ENCODE measurements at regions not wholly inside any gene's neighbourhood (a gene's known extent, or its start where the extent isn't known, plus 50 kb on each side); places are given as distances from the start of the nearest gene placed in this dataset.
"Not testable (repeated sequence)": the region's sequence is repeated elsewhere in the genome, so short reads cannot be mapped to it uniquely, and the experiment has no call there.

DNA sequence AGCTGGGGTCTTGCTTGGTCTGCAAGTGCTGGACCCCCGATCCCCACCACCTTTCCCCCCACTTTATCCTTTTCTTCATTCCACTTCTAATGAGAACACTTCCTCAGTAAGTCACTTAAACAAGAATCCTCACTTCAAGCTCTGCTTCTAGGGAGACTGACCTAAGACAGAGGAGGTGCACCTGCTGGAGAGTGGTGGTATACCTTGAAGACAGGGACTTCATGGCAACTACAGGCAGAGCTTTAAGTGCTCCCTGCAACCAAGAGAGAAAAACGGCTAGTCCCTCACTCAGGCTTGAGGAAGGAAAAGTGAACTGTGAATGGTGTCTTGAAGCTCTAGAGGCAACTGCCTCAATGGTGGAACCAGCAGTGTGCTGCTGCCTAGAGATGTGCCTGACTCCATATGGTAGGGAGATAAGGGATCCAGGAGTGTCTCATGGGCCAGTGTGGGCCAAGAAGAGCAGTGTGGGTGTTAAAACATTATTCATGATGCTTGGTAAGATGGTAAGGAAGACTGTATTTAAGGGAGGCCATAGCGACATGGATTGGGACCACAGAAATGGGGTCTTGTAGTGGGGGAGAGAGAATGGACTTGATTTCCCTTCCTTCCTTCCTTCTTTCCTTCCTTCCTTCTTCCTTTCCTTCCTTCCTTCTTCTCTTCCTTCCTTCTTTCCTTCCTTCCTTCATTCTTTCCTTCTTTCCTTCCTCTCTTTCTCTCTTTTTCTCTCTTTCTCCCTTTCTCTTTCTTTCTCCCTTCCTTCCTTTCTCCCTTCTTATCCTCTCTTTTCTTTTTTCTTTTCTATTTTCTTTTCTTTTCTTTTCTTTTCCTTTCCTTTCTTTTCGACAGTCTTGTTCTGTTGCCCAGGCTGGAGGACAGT, 96.2 kb upstream of the NAP1L1 start:
- H3K4me3 ChIP-seq (ENCODE audit: extremely low read depth, insufficient read depth, low read length, poor library complexity, severe bottlenecking) = no peak overlapping the region
- H3K27ac ChIP-seq (ENCODE audit: low read depth, low read length, severe bottlenecking) = no peak overlapping the region
- H3K9me3 ChIP-seq (ENCODE audit: control insufficient read depth, low read length) = no peaks in the 10 kb centered on the region
- H3K36me3 ChIP-seq (ENCODE audit: control insufficient read depth, insufficient read depth, low read length) = no peaks in the 10 kb centered on the region
- peaks cover 11% of the 10 kb centered on the region for H3K4me1 ChIP-seq (ENCODE audit: control insufficient read depth, insufficient read depth, low read length, poor library complexity, severe bottlenecking)
- WGBS, 2 experiments (ENCODE audit: insufficient coverage in 2 of 2) = 90 to 92% methylated on average over 2 to 3 of the region's 4 CpGs

DNA sequence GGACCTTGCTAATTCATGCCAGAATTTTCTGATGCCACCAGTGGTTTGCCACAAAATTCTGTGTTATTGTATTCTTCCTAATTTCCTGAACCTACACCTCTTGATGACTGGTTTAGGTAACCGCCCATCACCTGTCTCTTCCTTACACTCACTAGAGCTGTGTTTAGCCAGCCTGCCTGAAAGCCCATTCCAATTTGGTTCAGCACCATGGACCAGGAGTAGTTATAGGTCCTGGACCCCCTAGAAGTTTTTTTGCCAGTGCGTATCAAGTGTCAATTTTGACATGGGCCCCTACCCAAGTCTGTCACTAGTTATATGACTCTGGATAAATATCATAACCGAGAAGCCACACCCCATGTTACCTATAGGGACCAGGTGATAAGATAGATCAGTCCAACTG, 94.0 kb upstream of the NAP1L1 start:
- WGBS, 2 experiments (ENCODE audit: insufficient coverage in 2 of 2) = 100% methylated on average over 3 of the region's 3 CpGs; no CpG with 5 or more reads in 1 of the 2 experiments
- no peak overlapping the region for H3K27ac ChIP-seq (ENCODE audit: low read depth, low read length, severe bottlenecking)
- H3K4me1 ChIP-seq (ENCODE audit: control insufficient read depth, insufficient read depth, low read length, poor library complexity, severe bottlenecking) = peaks cover 6% of the 10 kb centered on the region
- H3K9me3 ChIP-seq (ENCODE audit: control insufficient read depth, low read length) = no peaks in the 10 kb centered on the region
- no peak overlapping the region for H3K4me3 ChIP-seq (ENCODE audit: extremely low read depth, insufficient read depth, low read length, poor library complexity, severe bottlenecking)
- no peaks in the 10 kb centered on the region for H3K36me3 ChIP-seq (ENCODE audit: control insufficient read depth, insufficient read depth, low read length)

DNA sequence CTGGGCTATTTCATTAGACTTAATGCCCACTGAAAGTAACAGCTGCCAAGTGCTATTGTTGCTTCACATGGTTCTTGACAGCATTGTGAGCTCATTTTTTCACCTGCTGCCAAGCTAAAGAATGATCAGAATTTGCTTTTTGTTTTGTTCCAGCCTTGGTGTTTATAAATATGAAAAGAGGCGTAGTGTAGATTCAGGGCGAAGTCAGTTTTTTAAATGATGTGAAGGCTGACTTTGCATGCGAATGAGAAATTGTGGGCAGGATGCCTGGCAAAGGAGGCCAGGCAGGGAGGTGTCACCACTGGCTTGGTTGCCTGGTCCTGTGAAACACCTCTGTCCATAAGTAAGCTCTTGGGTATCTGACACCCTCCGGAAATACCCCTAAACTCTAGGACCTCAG, 93.3 kb upstream of the NAP1L1 start:
- H3K9me3 ChIP-seq (ENCODE audit: control insufficient read depth, low read length) = no peaks in the 10 kb centered on the region
- WGBS, 2 experiments (ENCODE audit: insufficient coverage in 2 of 2) = 85 to 100% methylated on average over 3 to 4 of the region's 4 CpGs

DNA sequence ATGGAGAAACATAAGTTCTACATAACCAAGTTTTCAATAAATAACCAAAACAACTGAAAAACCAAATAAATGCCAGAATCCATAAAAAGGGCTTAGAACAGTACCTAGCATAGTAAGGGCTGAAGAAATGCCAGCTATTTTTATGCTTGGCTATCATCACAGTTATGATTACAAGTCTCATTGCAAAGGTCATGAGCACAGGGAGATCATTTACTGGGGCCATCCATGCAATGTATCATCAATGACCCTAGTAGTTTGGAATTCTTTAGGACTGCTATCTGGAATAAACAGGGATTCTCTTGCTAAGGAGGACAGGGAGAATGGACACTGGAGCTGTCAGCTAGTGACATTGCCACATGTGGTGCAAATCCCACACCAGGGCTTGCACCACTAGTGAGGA, 92.5 kb upstream of the NAP1L1 start:
- H3K4me3 ChIP-seq (ENCODE audit: extremely low read depth, insufficient read depth, low read length, poor library complexity, severe bottlenecking) = no peak overlapping the region
- no peaks in the 10 kb centered on the region for H3K36me3 ChIP-seq (ENCODE audit: control insufficient read depth, insufficient read depth, low read length)
- H3K27ac ChIP-seq (ENCODE audit: low read depth, low read length, severe bottlenecking) = no peak overlapping the region
- no peaks in the 10 kb centered on the region for H3K4me1 ChIP-seq (ENCODE audit: control insufficient read depth, insufficient read depth, low read length, poor library complexity, severe bottlenecking)
- H3K9me3 ChIP-seq (ENCODE audit: control insufficient read depth, low read length) = no peaks in the 10 kb centered on the region

More for the DNA sequence above, 93.3 kb upstream of the NAP1L1 start:
- no peaks in the 10 kb centered on the region for H3K36me3 ChIP-seq (ENCODE audit: control insufficient read depth, insufficient read depth, low read length)
- no peak overlapping the region for H3K4me3 ChIP-seq (ENCODE audit: extremely low read depth, insufficient read depth, low read length, poor library complexity, severe bottlenecking)
- H3K4me1 ChIP-seq (ENCODE audit: control insufficient read depth, insufficient read depth, low read length, poor library complexity, severe bottlenecking) = no peaks in the 10 kb centered on the region
- no peak overlapping the region for H3K27ac ChIP-seq (ENCODE audit: low read depth, low read length, severe bottlenecking)

DNA sequence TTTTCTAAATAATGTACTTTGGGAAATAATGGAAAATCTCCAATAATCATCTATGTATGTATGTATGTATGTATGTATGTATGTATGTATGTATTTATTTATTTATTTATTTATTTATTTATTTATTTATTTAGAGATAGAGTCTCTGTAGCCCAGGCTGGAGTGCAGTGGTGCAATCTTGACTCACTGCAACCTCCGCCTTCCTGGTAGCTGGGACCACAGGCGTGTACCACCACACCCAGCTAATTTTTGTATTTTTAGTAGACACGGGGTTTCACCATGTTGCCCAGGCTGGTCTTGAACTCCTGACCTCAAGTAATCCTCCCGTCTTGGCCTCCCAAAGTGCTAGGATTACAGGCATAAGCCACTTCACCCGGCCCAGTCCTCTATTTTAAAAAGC, 91.5 kb upstream of the NAP1L1 start:
- H3K4me3 ChIP-seq (ENCODE audit: extremely low read depth, insufficient read depth, low read length, poor library complexity, severe bottlenecking); H3K4me1 ChIP-seq (ENCODE audit: control insufficient read depth, insufficient read depth, low read length, poor library complexity, severe bottlenecking); H3K36me3 ChIP-seq (ENCODE audit: control insufficient read depth, insufficient read depth, low read length); H3K9me3 ChIP-seq (ENCODE audit: control insufficient read depth, low read length); H3K27ac ChIP-seq (ENCODE audit: low read depth, low read length, severe bottlenecking): not testable (repeated sequence)
- 92% methylated on average over 3 to 4 of the region's 5 CpGs for WGBS, 2 experiments (ENCODE audit: insufficient coverage in 2 of 2)

DNA sequence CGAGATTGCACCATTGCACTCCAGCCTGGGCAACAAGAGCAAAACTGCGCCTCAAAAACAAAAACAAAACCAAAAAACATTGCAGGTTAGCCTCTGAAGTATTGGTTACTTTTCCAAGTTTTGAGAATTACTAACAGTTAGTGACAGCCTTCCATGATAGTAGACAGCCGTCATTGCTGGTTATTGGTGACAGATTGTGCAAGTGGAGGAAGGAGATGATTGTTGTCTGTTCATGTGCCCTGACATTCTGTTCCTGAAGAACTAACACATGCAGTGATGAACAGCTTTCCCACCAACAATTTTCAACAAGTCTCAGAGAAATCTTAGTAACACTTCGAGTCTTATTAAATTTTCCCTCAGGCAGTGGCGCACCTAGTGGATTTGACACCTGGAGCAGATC, 89.3 kb upstream of the NAP1L1 start:
- Histone ChIP-seq H3K4me1 (ENCODE audit: control insufficient read depth, insufficient read depth, low read length, poor library complexity, severe bottlenecking) (no peaks in the 10 kb centered on the region), H3K27ac (ENCODE audit: low read depth, low read length, severe bottlenecking) (no peak overlapping the region), H3K36me3 (ENCODE audit: control insufficient read depth, insufficient read depth, low read length) (no peaks in the 10 kb centered on the region), H3K9me3 (ENCODE audit: control insufficient read depth, low read length) (no peaks in the 10 kb centered on the region), H3K4me3 (ENCODE audit: extremely low read depth, insufficient read depth, low read length, poor library complexity, severe bottlenecking) (no peak overlapping the region)
- 100% methylated on average over 2 to 3 of the region's 5 CpGs for WGBS, 2 experiments (ENCODE audit: insufficient coverage in 2 of 2)

DNA sequence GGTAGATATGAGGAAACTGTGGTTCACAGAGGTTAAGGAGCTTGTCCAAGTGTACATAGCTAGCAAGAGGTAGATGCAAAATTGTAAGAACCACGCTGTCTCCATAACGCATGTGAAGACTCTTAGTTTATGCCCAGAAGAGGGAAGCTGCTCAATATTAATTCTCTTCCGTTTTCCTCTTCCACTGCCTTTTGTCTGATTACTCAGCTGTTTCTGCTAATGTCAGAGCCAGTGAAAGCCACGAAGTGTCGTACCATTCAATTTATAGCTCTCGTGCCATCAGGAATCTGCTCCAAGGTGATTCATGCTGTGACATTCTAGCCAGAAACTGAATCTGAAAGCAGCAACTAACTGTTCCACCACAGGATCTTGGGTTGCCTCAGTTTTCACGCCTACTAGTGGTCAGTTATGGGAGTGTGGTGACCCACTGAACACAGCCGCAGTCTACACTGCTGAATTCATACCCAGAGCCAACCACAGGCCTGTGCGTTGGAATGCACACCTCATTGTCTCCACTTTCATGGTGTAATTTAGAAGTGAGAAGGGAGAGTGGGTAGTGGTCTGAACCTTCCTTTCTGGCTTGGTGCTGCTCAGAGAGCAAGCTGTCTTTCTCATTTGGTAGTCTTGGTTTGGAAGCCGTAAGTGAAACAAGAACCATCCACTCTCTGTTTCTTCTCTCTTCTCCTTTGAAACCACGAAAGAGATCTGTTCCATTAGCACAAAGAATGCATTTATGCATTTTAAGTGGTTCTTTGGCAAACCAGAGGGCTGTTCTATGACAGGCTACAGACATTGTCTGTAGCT, 74.2 kb upstream of the NAP1L1 start:
- no peak overlapping the region for H3K4me3 ChIP-seq (ENCODE audit: extremely low read depth, insufficient read depth, low read length, poor library complexity, severe bottlenecking)
- H3K9me3 ChIP-seq (ENCODE audit: control insufficient read depth, low read length) = no peaks in the 10 kb centered on the region
- no peak overlapping the region for H3K27ac ChIP-seq (ENCODE audit: low read depth, low read length, severe bottlenecking)
- WGBS, 2 experiments (ENCODE audit: insufficient coverage in 2 of 2) = 45 to 57% methylated on average over 6 to 7 of the region's 11 CpGs
- H3K36me3 ChIP-seq (ENCODE audit: control insufficient read depth, insufficient read depth, low read length) = no peaks in the 10 kb centered on the region
- H3K4me1 ChIP-seq (ENCODE audit: control insufficient read depth, insufficient read depth, low read length, poor library complexity, severe bottlenecking) = no peaks in the 10 kb centered on the region

DNA sequence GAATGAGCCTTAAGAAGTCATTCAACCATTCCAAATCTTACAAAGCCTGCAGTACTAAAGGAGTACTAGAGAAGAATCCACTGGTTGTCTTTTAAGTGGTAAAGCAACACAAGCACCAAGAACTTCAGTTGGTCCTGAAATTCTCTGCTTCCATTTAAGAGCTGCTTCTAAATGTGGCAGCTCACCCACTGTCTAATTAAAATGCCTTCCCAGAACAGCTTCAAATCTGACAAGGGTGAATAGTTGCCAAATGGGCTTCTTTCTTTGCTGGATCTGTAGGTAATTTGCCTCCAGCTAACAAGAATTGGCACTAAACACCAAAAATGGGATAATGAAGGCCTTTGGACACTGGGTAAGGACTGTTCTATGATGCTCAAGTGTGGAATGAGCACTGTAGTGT, 72.2 kb upstream of the NAP1L1 start:
- Histone ChIP-seq H3K27ac (ENCODE audit: low read depth, low read length, severe bottlenecking) (no peak overlapping the region), H3K36me3 (ENCODE audit: control insufficient read depth, insufficient read depth, low read length) (no peaks in the 10 kb centered on the region), H3K4me3 (ENCODE audit: extremely low read depth, insufficient read depth, low read length, poor library complexity, severe bottlenecking) (no peak overlapping the region), H3K4me1 (ENCODE audit: control insufficient read depth, insufficient read depth, low read length, poor library complexity, severe bottlenecking) (no peaks in the 10 kb centered on the region), H3K9me3 (ENCODE audit: control insufficient read depth, low read length) (no peaks in the 10 kb centered on the region)

DNA sequence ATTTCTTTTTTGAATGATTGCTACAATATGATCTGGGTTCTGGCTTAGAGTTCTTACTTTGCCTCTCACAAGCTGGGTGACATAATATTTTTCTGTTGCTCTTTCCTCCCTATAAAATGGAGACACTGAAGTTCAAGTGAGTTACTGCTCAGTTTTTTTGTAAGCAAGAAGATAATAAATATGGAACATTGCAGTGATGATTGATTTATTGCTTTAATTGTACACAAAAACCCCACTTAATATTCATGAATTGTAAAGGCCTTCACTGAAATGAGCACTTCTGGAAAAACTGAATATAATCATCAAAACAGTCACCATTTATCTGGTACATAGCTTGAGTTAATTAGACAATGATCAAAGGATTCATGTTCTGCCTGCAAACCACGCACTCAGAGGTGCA, 71.8 kb upstream of the NAP1L1 start:
- H3K36me3 ChIP-seq (ENCODE audit: control insufficient read depth, insufficient read depth, low read length) = no peaks in the 10 kb centered on the region

DNA sequence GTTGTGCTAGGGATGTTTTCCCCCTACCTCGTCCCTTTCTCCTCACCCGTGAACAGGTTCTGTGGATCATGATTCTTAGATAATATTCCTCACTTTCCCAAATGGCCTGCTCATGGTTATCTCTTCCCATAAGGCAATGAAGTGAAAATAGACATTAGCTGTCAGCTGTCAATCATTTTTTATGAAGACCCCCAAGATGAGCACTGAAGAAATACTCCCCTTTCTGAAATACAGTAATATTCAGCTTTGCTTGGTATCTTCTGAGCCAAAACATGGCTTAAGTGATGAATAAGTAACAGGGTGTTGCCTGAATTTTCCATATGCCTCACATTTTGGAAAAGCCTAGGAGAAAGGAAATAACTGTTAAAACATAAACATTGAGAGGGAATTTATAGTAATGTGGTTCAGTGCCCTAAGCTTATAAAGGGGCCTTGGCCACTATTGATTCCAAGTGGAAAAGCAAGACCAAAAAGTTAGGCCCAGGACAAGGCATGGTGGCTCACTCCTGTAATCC, 70.7 kb upstream of the NAP1L1 start:
- no peaks in the 10 kb centered on the region for H3K9me3 ChIP-seq (ENCODE audit: control insufficient read depth, low read length)
- WGBS, 2 experiments (ENCODE audit: insufficient coverage in 2 of 2) = no CpG with 5 or more reads among the region's 2 CpGs
- H3K36me3 ChIP-seq (ENCODE audit: control insufficient read depth, insufficient read depth, low read length) = no peaks in the 10 kb centered on the region

More for the DNA sequence above, 71.8 kb upstream of the NAP1L1 start:
- Histone ChIP-seq H3K4me1 (ENCODE audit: control insufficient read depth, insufficient read depth, low read length, poor library complexity, severe bottlenecking) (no peaks in the 10 kb centered on the region), H3K4me3 (ENCODE audit: extremely low read depth, insufficient read depth, low read length, poor library complexity, severe bottlenecking) (no peak overlapping the region), H3K27ac (ENCODE audit: low read depth, low read length, severe bottlenecking) (no peak overlapping the region), H3K9me3 (ENCODE audit: control insufficient read depth, low read length) (no peaks in the 10 kb centered on the region)
- 100% methylated on average over 1 of the region's 1 CpG; no CpG with 5 or more reads in 1 of the 2 experiments for WGBS, 2 experiments (ENCODE audit: insufficient coverage in 2 of 2)

DNA sequence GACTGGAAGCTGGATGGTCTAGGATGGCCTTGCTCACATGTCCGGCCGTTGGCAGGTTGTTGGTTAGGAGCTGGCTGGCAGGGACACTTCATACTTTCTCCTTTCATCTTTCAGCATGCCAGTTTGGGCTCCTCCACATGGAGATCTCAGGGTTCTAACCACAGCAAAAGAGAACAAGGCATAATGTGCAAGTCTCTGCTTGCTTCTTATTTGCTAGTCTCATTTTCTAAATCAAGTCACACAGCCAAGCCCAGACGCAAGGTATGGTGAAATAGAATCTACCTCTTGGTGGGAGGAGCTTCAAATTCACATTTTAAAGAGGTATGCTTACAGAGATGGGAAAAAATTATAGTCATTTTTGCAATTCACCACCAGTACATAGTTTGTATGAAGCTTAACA, 69.1 kb upstream of the NAP1L1 start:
- H3K27ac ChIP-seq (ENCODE audit: low read depth, low read length, severe bottlenecking) = no peak overlapping the region
- H3K4me3 ChIP-seq (ENCODE audit: extremely low read depth, insufficient read depth, low read length, poor library complexity, severe bottlenecking) = no peak overlapping the region
- 83% methylated on average over 2 of the region's 3 CpGs; no CpG with 5 or more reads in 1 of the 2 experiments for WGBS, 2 experiments (ENCODE audit: insufficient coverage in 2 of 2)
- no peaks in the 10 kb centered on the region for H3K9me3 ChIP-seq (ENCODE audit: control insufficient read depth, low read length)
- no peaks in the 10 kb centered on the region for H3K36me3 ChIP-seq (ENCODE audit: control insufficient read depth, insufficient read depth, low read length)
- no peaks in the 10 kb centered on the region for H3K4me1 ChIP-seq (ENCODE audit: control insufficient read depth, insufficient read depth, low read length, poor library complexity, severe bottlenecking)

More for the DNA sequence above, 70.7 kb upstream of the NAP1L1 start:
- H3K4me3 ChIP-seq (ENCODE audit: extremely low read depth, insufficient read depth, low read length, poor library complexity, severe bottlenecking) = no peak overlapping the region
- H3K4me1 ChIP-seq (ENCODE audit: control insufficient read depth, insufficient read depth, low read length, poor library complexity, severe bottlenecking) = no peaks in the 10 kb centered on the region
- H3K27ac ChIP-seq (ENCODE audit: low read depth, low read length, severe bottlenecking) = no peak overlapping the region
